Esophagus muscularis mucosa (tissue), 4 donors: ENCODE measurements at regions not wholly inside any gene's neighbourhood (a gene's known extent, or its start where the extent isn't known, plus 50 kb on each side); places are given as distances from the start of the nearest gene placed in this dataset.

Source experiments
- CTCF ChIP-seq, 3 experiments: fragments of 200-600 bp in 2 of 3; fragments of 450-650 bp in 1 of 3; sonication (generic) in 2 of 3; IDR thresholded peaks; one replicate each; pipeline ENCODE4 v1.5.1; 2017 to 2019; ENCODE audit warnings: antibody characterized with exemption in 3 of 3, mild to moderate bottlenecking in 2 of 3, moderate library complexity in 1 of 3
- EP300 ChIP-seq: sonication (generic); formaldehyde crosslinking; IDR thresholded peaks from one replicate; pipeline ENCODE4 v1.6.1; 2017; ENCODE audit warnings: antibody characterized with exemption
- POLR2AphosphoS5 ChIP-seq, 2 donors: sonication (generic); formaldehyde crosslinking; IDR thresholded peaks; one replicate each; pipeline ENCODE4 v1.6.1; 2017; ENCODE audit warnings: antibody characterized with exemption in 2 of 2

DNA sequence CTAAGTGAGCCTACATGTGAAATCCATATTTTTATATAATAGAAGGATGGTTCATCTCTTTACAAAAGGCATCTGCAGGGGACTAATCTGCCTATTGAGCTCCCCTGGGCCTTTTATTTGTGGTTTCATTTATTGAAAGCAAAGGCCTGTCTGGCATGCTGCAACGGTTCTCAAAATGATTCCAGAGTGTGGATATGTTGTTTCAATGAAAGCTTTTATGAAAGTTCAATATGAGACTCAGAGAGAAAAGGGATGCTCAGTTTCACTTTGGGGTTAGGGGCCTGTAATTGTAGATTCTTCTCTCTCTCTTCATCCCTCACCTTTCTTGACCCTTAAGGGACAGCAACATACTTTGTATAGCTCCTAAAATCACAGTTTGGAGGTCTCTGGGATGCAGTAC, 204.2 kb upstream of the CASK start:
- TF ChIP-seq CTCF (IDR thresholded peaks at IDR 0.05), result no peak
- no peak for TF ChIP-seq POLR2AphosphoS5 (IDR thresholded peaks at IDR 0.05)
- TF ChIP-seq EP300, result no peak
